GM23338 (cell line): ENCODE measurements at regions not wholly inside any gene's neighbourhood (a gene's known extent, or its start where the extent isn't known, plus 50 kb on each side); places are given as distances from the start of the nearest gene placed in this dataset.

ENCODE experiments used
- EZH2 ChIP-seq: fragments of 200-600 bp; sonication (generic); IDR thresholded peaks from one replicate; pipeline ENCODE4 v1.8.0; 2017; ENCODE audit warnings: antibody characterized with exemption, mild to moderate bottlenecking, low read depth; ENCODE audit not compliant: unreplicated experiment
- EZH2phosphoT487 ChIP-seq: fragments of 200-600 bp; sonication (generic); IDR thresholded peaks from one replicate; pipeline ENCODE4 v1.8.1; 2018; ENCODE audit warnings: antibody characterized with exemption; ENCODE audit not compliant: unreplicated experiment
- JUNB ChIP-seq: IDR thresholded peaks from one replicate; pipeline ENCODE4 v1.6.1; 2016; ENCODE audit warnings: antibody characterized with exemption; ENCODE audit not compliant: unreplicated experiment
- NANOG ChIP-seq: IDR thresholded peaks from 2 replicates; pipeline ENCODE4 v1.6.1; 2016; ENCODE audit warnings: antibody characterized with exemption, borderline replicate concordance
- REST ChIP-seq: IDR thresholded peaks from one replicate; pipeline ENCODE4 v1.6.1; 2018; ENCODE audit warnings: antibody characterized with exemption; ENCODE audit not compliant: unreplicated experiment
- ZNF114 ChIP-seq: fragments of 250-450 bp; sonication (Bioruptor Pico); IDR thresholded peaks from 2 replicates; pipeline ENCODE4 v1.5.0; 2020; ENCODE audit warnings: mild to moderate bottlenecking, moderate library complexity
- ZNF331 ChIP-seq: fragments of 250-450 bp; sonication (Bioruptor Pico); IDR thresholded peaks from 2 replicates; pipeline ENCODE4 v1.5.0; 2020; ENCODE audit warnings: low read depth, mild to moderate bottlenecking, moderate library complexity
- ZNF462 ChIP-seq: fragments of 250-450 bp; sonication (Bioruptor Pico); IDR thresholded peaks from 2 replicates; pipeline ENCODE4 v1.5.0; 2020; ENCODE audit warnings: mild to moderate bottlenecking, moderate library complexity
- TF ChIP-seq, protein P1 (sequence below): IDR thresholded peaks from 2 replicates; pipeline ENCODE4 v1.6.1; 2016; ENCODE audit warnings: antibody characterized with exemption

DNA sequence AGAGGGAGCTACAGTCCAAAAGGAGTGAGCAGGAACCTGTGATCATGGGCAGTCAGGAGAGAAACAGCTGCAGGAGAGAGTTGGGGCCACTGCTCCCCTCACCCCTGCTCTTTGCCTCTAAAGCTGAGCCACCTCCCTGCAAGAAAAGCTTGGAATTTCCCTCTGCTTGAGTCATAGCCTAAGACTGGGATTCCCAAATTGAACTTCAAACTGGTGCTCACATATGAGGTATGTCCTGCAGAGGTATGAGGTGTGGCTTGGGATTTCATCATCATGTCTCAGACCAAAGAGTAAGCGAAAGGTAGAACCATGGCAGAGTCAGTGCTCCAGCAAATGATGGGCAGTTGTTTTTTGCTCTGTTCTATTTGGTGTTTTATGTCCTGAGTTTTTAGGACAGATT is 237.1 kb upstream of the NRP1 start (continued):
- TF ChIP-seq ZNF462 (no peak), NANOG (no peak), ZNF331 (CRISPR knock-in tag) (no peak), JUNB (no peak), EZH2phosphoT487 (no peak), ZNF114 (CRISPR knock-in tag) (no peak), REST (no peak), EZH2 (no peak)
- TF ChIP-seq, protein P1, sequence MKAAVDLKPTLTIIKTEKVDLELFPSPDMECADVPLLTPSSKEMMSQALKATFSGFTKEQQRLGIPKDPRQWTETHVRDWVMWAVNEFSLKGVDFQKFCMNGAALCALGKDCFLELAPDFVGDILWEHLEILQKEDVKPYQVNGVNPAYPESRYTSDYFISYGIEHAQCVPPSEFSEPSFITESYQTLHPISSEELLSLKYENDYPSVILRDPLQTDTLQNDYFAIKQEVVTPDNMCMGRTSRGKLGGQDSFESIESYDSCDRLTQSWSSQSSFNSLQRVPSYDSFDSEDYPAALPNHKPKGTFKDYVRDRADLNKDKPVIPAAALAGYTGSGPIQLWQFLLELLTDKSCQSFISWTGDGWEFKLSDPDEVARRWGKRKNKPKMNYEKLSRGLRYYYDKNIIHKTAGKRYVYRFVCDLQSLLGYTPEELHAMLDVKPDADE, result no peak
